Right renal pelvis (tissue), 4 donors: ENCODE measurements at regions not wholly inside any gene's neighbourhood (a gene's known extent, or its start where the extent isn't known, plus 50 kb on each side); places are given as distances from the start of the nearest gene placed in this dataset.

Experiments used
- DNase-seq, 4 donors: peaks; one replicate each; pipeline ENCODE4 v3.0.0-alpha.2; 2013; ENCODE audit warnings: low read depth in 4 of 4, low spot score in 3 of 4, missing footprints in 1 of 4

DNA sequence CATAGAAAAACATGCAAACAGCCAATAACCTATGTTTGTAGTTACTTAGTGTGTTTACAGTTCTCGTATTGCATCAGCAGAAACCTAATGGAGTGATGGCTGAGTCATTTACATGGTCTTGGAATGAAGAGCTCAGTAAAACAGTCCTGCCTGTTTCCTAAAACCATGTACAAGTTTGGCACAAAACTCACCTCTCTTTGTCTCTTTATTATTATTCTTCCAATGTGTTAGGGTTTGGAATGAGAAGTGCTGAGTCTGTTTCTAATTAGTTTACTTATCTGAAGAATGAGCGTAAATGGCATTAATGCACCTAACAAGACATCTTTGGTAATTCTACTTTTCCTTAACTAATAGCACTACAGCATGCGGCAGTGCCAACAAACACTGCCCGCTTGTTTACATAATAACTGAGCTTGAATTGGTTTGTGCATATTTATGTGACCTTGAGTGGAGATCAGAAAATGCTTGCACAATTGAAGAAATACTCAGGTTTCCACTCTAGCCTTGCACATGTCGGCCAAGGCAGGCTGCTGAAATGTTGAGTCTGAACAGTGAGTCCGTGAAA lies 385.4 kb upstream of the SEMA6D start:
- DNase-seq = no peak

DNA sequence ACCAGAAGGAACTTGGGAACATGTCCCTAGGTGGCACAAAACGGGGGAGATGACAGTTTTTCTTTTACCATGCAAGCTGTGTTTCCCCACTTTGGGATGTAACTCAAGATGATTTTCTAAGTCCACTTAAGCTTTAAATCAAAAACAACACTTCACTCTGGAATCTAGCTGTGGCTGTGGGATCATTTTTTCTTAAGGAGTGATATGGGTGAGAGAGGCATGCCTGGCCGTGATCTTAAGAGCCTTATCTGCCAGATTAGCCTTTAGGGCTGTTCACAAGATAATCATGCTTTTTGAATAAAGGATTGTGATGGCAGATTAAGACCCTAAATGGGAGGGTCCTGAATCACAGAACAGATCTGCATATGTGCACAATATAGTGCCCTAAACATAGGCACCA lies 384.8 kb upstream of the SEMA6D start:
- DNase-seq = no peak

DNA sequence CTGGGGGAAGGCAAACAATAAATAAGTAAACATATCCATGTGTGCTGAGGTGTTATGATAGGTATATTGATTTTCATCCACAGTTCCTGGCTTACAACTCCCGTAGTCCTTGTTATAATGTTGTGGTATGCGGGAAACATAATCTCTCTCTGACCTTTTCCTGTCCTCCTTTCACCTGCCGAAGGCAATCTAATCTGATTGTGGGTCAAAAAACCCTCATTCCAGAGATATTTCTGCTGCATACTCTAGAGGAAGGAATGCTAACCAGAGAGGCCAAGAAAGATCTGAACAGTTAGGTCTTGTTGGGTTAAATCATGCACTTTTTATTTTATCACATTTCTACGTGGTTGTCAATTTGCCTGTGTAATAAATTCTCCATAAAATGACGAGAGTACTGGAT lies 383.6 kb upstream of the SEMA6D start:
- DNase-seq = no peak

DNA sequence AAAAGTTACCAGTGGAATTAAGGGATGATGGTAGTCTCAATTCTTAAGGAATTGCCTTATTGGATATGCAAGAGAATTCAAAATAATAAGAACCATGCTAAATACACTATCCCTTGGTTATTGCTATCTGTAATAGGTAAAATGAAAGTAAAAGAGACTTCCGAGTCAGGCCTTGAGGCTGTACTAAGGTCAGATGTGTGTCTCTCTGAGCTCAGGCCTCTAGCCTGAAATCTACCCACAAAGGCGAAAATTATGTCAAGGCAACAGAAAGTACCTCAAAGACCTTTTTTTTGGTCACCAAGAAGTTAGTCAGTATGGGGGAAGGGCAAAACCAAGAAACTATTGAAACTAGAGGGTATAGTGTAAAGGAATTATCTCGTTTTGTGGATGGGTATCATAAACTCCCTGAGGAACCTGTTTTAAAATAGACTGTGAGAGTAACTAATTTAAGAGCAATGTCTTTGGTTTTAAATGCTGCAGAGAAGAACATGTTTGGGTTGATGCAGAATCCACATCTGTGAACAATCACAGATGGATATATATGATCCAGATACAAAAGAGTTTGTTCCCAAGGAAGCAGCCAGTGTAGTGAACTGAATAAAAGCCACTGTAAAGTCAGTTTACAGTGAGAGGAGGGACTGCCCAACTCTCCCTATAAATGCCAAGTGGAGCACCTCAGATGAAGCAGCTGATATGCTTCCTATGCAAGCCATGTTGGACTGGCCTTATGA lies 382.3 kb upstream of the SEMA6D start:
- DNase-seq = no peak

DNA sequence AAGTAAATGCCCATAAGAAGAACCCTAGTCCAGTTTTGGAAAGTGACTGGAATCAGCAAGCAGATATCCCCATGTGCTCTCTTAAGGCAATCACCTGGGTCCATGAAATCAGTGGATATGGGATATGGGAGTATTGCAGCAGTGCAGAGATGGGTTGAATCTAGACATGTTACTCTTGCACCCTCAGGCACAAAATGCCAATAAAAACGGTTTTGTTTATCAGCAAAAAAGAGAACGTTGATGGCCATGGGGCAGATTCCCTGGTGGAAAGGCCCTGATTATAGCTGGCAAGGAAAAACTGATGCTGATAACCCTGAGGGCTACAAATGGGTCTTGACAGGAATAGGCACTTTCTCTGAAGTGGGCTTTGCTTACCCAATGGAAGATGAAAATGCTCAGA lies 380.2 kb upstream of the SEMA6D start:
- no peak for DNase-seq

DNA sequence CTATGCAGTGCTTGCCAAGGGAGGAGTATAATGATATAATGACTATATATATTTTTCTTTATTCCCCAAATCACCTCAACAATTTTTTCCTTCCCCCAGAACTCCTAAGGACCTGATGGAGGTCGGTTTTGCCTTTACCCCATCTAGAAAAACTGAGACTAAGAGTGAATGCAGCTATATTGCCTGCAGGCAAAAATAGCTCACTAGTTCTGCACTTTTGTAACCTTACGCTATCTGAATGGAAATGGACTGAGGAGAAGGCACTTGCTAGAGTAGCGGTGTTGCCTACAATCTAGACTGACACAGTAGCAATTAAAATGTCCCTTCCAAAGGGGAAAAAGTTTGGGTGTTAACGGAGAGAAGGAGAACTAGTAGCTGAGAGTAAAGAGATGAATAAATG lies 379.5 kb upstream of the SEMA6D start:
- DNase-seq = no peak

DNA sequence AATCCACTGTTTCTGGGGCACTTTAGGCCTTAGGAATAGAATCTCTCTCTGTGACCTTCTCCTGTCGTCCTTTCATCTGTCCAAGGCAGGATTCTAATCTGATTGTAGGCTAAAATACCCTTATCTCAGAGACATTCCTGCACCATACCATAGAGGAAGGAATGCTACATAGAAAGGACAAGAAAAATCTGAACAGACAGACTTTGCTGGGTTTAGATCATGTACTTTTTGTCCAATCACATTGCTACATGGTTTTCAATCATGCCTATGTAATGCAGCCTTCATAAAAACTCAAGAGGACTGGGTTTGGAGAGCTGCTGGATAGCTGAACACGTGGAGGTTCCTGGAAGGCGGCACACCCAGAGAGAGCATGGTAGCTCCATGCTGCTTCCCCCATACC lies 378.5 kb upstream of the SEMA6D start:
- no peak for DNase-seq

DNA sequence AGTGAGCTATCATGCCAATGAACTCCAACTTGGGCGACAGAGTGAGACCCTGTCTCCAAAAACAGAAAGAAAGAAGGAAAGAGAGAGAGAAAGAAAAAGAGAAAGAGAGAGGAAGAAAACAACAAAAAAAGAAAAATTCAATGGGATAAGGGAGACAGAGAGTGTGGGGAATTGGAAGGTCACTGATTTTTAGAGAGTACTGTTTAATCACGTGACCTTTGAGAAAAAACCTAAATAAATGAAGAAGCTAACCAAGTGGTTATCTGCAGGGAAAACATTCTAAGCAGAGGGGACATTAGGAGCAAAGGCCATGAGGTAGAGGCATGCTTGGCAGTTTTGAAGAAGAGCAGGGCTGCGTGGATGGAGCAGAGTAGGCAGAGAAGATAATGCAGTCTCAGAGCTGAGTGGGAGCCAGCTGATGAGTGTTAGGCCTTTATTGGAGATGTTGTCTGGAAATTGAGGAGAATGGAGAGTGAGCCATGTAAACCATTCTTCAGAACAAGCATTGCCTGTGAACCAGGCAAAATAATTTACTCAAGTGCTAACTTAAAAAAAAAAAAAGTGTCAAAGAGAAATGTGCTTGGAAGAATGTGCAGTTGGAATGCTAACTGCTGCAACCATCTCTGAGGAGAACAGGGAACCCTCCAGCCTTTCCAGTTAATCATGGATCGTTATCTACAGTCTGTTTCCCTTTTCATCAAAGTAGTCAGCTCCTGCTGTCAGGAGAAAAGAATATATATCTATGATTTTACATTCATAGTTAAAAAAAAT lies 377.3 kb upstream of the SEMA6D start:
- DNase-seq = no peak

DNA sequence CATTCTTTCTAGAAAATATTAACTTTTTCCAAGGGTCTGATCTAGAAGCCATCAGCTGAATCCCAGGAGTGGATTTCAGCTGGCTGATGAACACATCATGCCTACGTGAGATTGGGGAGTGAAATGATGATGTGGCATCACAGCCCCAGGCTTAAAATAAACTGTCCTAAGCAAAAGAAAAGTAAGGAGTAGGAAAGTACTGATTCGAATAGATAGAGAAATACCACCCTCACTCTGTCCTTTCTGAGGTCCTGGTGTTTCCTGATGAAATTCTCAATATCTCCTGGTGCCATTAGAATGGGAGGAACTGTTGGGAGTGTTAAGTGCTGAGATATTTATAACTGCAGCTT lies 376.8 kb upstream of the SEMA6D start:
- no peak for DNase-seq

DNA sequence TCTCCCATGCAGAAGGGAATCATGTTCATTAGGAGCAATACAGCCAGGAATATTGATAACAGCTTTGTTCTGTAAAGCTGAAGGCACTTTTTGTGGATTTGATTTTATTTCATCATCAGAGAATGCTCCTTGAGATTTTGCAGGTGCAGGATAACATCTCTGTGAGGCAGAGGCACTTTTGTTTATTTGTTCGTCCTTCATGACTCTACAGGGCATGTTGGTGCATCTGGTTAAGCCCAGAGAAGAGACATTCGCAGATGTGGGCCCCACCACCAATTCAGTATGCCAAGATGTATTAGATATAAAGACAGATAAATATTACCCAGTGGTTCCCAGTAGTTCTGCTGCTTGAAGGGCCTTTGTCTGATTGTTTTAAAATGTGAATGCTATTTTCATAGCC lies 368.1 kb upstream of the SEMA6D start:
- no peak for DNase-seq

DNA sequence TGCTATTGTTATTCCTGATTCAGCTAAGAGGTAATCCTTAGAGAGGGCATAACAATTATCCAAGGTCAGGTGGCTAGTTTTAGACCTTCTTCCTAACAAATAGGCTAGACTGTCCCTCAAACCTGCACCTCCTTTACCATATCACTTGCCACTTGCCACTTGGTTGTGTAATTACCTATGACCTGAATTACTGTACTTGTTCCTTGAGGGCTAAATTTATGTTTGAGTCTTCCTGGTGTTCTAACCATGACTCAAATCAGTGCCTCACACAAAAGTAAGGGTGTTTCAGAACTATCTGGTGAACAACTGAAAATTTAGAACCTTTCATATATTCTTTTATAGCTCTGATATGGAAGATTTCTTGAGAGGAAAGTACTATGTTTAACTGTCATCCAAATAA lies 365.8 kb upstream of the SEMA6D start:
- DNase-seq = no peak

DNA sequence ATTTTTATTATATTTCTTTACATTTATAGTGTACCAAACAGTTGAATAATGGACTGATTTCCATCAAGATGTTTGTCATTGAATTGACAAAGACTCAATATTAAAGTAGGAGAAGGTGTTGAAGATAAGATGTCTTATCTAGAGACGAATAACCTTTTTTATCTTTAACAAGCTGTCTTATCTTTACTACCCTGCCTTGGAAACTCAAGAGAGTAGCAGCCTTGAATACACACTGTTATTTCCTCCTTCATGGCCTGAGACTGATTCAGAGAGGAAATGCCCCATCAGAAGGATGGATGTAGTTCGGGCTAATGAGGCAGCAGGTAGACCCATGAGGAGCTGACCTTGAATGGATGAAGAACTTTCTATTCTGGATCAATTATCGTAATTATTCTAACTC lies 365.1 kb upstream of the SEMA6D start:
- no peak for DNase-seq

DNA sequence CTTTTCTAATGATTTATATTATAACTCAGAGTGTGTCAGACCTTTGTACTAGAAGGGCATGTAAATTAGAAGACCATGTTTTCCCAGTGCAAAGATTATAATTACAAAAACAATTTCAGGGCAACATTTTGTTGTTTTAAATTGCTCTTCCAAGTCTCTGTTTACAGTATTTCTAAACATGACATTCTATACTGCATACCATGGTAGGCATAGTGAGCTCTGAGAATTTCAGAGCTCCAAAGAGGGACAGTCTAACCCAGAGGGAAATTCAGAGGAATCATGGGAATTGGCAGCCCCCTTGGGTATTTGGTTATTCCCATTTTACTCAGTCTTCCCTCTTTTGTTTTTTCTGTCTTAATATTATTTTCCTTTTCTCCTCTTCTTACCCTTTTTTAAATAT lies 361.5 kb upstream of the SEMA6D start:
- no peak for DNase-seq

DNA sequence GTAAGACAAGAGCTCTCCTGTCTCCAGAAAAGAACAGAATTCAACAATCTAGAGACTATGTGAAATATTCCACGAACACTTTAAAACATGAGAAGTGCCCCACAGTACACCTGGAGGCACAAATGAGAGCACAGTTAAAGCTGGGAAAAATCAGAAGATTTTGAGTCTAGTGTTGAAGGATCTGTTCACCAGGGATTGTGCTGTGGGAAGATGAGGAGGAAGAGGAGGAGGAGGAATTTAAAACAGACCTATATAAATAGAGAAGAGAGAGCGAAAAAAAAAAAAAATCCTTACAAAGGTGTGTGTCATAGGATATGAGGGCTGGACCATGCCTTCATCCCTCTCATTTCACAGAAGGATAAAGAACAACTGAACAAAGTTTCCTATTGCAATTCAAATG lies 361.0 kb upstream of the SEMA6D start:
- DNase-seq = no peak

DNA sequence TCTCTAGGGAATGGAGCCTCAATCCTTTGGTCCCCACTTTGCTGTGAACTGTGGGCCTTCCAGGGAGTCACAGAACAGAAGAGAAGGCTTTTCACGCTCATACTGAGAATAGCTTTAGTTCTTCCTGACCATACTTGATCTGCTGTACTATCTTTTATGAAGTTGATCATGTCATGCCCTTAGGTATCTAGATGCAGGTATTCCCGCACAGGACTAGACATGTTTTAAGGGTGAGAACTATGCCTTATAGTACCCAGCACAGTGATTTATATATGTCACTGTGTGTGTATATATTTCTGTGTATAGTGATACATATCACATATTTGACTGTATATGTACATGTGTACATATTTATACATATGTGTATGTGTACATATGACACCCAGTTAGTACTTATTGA lies 358.4 kb upstream of the SEMA6D start:
- DNase-seq = no peak

DNA sequence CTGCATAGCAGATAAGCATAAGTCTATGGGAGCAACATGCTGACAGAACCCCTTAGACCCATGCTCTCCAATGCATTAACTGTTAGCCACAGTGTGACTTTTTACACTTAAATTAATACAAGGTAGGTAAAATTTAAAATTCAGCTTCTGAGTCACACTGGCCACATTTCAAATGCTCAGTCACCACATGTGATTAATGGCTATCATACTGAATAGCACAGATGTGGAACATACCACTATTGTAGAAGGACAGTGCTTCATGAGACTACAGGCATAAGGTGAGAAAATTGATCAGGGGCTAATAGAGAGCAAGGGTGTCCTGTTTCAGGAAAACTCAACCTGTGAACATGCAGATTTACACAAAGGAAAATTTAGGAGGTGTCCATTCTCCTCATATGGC lies 357.0 kb upstream of the SEMA6D start:
- DNase-seq = no peak

DNA sequence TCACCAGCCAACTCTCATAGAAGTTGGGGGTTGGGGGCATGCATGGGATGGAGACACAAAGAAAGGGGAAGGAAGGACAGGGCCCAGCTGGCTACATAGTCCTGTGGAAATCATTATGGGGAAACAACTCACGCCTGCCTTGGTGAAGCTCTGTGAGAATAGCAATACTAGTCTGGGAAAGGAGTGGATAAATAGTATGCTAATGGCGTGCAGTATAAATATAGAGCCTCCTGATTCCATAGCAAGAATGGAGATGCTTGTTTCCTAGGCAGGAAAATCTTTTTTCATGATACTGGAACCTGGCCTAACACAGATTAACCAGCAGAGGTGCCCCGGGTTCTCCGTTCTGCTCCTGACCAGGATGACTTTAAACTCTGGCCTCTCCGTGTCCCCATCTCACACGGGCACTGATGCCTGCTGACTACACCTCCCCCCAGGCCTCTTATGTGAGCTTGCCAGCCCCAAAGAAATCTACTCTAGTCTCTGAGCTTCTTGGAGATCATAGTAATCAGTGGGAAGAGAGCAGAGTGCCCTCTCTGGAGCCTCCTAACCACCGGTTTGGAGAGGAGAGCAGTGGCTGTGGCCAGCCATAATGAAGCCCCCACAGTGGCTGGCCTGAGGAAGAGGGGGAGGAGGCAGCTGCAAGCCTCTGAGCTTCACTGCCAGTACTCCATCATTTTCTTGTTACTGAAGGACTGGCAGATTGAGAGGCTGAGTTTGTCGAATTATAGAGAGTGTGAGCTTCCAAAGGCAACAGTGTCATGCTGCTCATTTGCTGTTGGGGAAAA lies 355.0 kb upstream of the SEMA6D start:
- no peak for DNase-seq

DNA sequence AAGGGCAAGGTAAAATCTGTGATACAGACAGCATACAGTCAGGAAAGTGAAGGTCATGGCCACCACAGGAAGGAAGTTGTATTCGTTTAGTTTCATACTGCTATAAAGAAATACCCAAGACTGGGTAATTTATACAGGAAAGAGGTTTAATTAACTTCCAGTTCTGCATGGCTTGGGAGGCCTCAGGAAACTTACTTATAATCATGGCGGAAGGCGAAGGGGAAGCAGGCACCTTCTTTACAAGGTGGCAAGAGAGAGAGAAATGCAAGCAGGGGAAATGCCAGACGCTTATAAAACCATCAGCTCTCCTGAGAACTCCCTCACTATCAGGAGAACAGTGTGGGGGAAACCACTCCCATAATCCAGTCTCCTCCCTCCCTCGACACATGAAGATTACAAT lies 353.7 kb upstream of the SEMA6D start:
- DNase-seq = no peak

DNA sequence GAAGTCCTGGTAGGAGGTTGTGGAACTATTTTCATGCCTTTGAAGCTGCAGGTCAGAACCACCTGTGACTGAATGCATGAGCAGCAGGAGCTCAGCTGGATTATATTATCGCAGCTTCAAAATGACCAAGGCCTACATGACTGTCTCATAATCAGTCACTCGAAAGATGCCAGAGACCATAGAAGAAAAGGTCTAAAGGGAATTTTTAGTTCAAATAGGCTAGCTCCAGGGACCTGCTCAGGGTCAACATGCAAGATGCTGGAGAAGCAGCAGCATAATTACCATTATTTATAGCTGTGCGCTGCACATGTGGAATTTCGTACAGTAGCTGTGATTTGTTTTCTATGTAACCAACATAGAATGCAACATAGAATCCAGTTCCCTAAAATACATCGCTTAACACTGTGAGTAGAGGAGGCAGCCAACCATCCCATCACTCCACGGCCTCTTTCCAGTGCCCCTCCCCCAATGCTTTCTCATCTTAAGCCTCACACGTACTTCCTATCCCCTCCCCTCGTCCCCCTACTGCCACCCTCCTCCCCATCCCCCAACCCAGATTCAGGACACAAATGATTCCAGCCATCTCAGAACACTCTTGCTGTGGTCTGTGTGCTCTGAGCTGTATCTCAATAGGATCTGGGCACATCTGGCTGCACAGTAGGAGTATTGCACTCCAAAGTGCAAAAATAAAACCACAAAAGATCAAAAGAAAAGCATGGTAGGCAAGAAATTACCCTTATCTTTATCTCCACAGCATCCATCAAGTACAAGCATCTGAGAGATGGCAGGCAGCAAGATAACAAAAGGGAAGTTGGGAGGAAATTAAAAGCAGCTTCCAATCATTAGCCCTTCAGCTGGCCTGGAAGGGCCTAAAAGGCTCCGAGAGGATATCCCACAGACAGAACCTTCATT lies 352.8 kb upstream of the SEMA6D start:
- no peak for DNase-seq

DNA sequence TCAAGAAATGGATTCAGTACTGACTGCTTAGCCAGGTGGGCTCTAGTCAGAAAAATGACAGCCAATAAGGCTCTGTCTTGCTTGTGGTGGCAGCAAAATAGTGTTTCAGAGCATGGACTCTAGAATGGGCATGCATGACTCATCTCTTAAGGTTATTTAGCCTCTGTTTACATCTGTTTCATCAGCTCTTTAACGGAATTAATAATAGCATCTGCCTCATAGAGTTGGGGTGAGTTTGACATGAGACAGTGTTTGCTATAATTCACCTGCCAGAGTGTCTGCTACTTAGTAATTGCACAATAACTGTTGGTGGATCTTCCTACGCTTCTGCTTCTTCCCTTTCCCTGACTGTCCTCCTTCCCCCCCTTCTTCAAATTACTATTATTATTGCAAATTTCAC lies 350.4 kb upstream of the SEMA6D start:
- no peak for DNase-seq
